K562 (cell line): ENCODE measurements at regions not wholly inside any gene's neighbourhood (a gene's known extent, or its start where the extent isn't known, plus 50 kb on each side); places are given as distances from the start of the nearest gene placed in this dataset.

Source experiments
- ATAC-seq: fragments of 200-7000 bp; cut with Tn5 transposase; 3 replicates; pipeline ENCODE4 v1.9.1; 2020; ENCODE audit warnings: moderate library complexity
- BruUV-seq: library from RNA; stranded (reverse); fragments of 400-500 nt; replicated peaks from 2 replicates; lab custom pipeline; 2021; lab: Mats Ljungman, UMichigan
- CTCF ChIA-PET: fragments of 300-600 bp; formaldehyde crosslinking; extraction: SDS; loops from one replicate; lab custom pipeline; 2021; ENCODE audit warnings: low intra/inter-chr PET ratio; lab: Yijun Ruan, JAX
- POLR2A ChIA-PET: fragments of 300-600, 350-650 bp; sonication (Branson Sonifier 250); formaldehyde crosslinking; extraction: SDS; loops from one replicate; lab custom pipeline; 2021; ENCODE audit warnings: antibody characterized with exemption, inconsistent platforms; lab: Yijun Ruan, JAX
- DNase-seq, 4 experiments: peaks; one replicate each; pipeline versions ENCODE4 v3.0.0 to v3.0.0-alpha.2; 2011 to 2018; ENCODE audit warnings: low spot score in 3 of 4, mixed read lengths in 3 of 4; ENCODE audit errors: extremely low read depth in 1 of 4
- FAIRE-seq: peaks from 2 replicates; lab custom pipeline; 2011; peaks lifted over from hg19 to GRCh38; lab: Jason Lieb, UNC
- H2AFZ ChIP-seq: 2 replicates; pipeline ENCODE4 v1.6.0; 2011; ENCODE audit warnings: low read depth, low read length, control low read depth, inconsistent platforms
- H3K27ac ChIP-seq: fragments of 200-600 bp; 3 replicates; pipeline ENCODE4 v1.8.0; 2011; ENCODE audit warnings: low read depth, mild to moderate bottlenecking, control low read depth, inconsistent platforms, low read length, moderate library complexity, mixed read lengths; ENCODE audit errors: extremely low read depth
- H3K27me3 ChIP-seq, 2 experiments: fragments of 300-600 bp in 1 of 2; 2 replicates in 1 of 2; 3 replicates in 1 of 2; pipeline versions ENCODE4 v1.6.0 to v1.8.0; 2011; ENCODE audit warnings: inconsistent platforms in 2 of 2, low read length in 2 of 2, mild to moderate bottlenecking in 1 of 2, mixed read lengths in 1 of 2, moderate library complexity in 1 of 2; ENCODE audit not compliant: control insufficient read depth in 2 of 2, insufficient read depth in 2 of 2
- H3K36me3 ChIP-seq: fragments of 300-600 bp; 3 replicates; pipeline ENCODE4 v1.8.0; 2011; ENCODE audit warnings: mild to moderate bottlenecking, low read length, inconsistent platforms; ENCODE audit not compliant: control insufficient read depth, insufficient read depth
- H3K4me1 ChIP-seq, 2 experiments: fragments of 200-600 bp in 1 of 2; replicated peaks in 1 of 2; 2 replicates in 1 of 2; 3 replicates in 1 of 2; pipeline versions ENCODE4 v1.5.1 to v1.8.0; 2011; ENCODE audit warnings: inconsistent platforms in 2 of 2, low read length in 2 of 2, mild to moderate bottlenecking in 1 of 2, mixed read lengths in 1 of 2, moderate library complexity in 1 of 2; ENCODE audit not compliant: control insufficient read depth in 2 of 2, insufficient read depth in 2 of 2
- H3K4me2 ChIP-seq: 2 replicates; pipeline ENCODE4 v1.6.1; 2011; ENCODE audit warnings: low read length, control low read depth, inconsistent platforms, mixed read lengths; ENCODE audit not compliant: insufficient read depth
- H3K4me3 ChIP-seq: fragments of 200-600 bp; sonication (generic), shearing (Covaris generic); 2 replicates; pipeline ENCODE4 v1.5.1; 2016; ENCODE audit warnings: control low read depth, inconsistent platforms
- H3K79me2 ChIP-seq: fragments of 200-600 bp; 3 replicates; pipeline ENCODE4 v1.8.0; 2011; ENCODE audit warnings: low read length, inconsistent platforms; ENCODE audit not compliant: control insufficient read depth, insufficient read depth
- H3K9ac ChIP-seq, 2 experiments: 2 replicates each; pipeline versions ENCODE4 v1.6.0 to v1.6.1; 2011; ENCODE audit warnings: low read depth in 2 of 2, low read length in 2 of 2, control low read depth in 1 of 2, inconsistent platforms in 1 of 2, mild to moderate bottlenecking in 1 of 2, mixed read lengths in 1 of 2; ENCODE audit not compliant: insufficient read depth in 1 of 2
- H3K9me1 ChIP-seq: one replicate; pipeline ENCODE4 v1.6.0; 2011; ENCODE audit warnings: inconsistent platforms, mild to moderate bottlenecking, low read length, moderate library complexity; ENCODE audit not compliant: control insufficient read depth, insufficient read depth
- H3K9me3 ChIP-seq: replicated peaks from 2 replicates; pipeline ENCODE4 v1.5.1; 2011; ENCODE audit warnings: low read depth, low read length, inconsistent platforms; ENCODE audit not compliant: control insufficient read depth, insufficient read depth
- H4K20me1 ChIP-seq: replicated peaks from 2 replicates; pipeline ENCODE4 v1.6.1; 2011; ENCODE audit warnings: low read length, inconsistent platforms, mixed read lengths; ENCODE audit not compliant: control insufficient read depth, insufficient read depth
- IRF9 ChIP-seq: fragments of 450-650 bp; IDR thresholded peaks from 2 replicates; pipeline ENCODE4 v1.6.1; 2016; ENCODE audit warnings: missing biosample characterization, missing genetic modification characterization
- ZNF3 ChIP-seq: fragments of 250-450 bp; sonication (Bioruptor Pico); IDR thresholded peaks from 2 replicates; pipeline ENCODE4 v1.5.0; 2021; ENCODE audit warnings: mild to moderate bottlenecking, moderate library complexity
- WGBS: fragments of 100-300 bp; shearing (Covaris generic); methylation state at CpG from one replicate; pipeline ENCODE4 v1.1.6; 2016; ENCODE audit warnings: low coverage, mixed read lengths; ENCODE audit not compliant: insufficient coverage; ENCODE audit errors: missing lambda C conversion rate; 5-methylcytosine and 5-hydroxymethylcytosine counted together
- in situ Hi-C: fragments of 300-500 bp; cut with MboI; formaldehyde crosslinking; loops from 4 replicates; pipeline ENCODE4 v1.15.0; 2018; ENCODE audit warnings: inconsistent platforms, mixed read lengths
- intact Hi-C: fragments of 100-400 bp; cut with micrococcal nuclease; formaldehyde crosslinking; loops from 2 replicates; pipeline ENCODE4 v1.14.2; 2022

- Histone ChIP-seq H3K27ac (no peak overlapping the region), H3K9me1 (no peaks in the 10 kb centered on the region), H3K36me3 (no peaks in the 10 kb centered on the region), H4K20me1 (no peaks in the 10 kb centered on the region; the same call in none of the 2 replicates), H3K79me2 (no peaks in the 10 kb centered on the region), H3K4me1 (no peaks in the 10 kb centered on the region), H3K27me3 (peaks cover 11 to 33% of the 10 kb centered on the region in 2 experiments; a peak in 4 of 5 replicates), H2AFZ (no peak overlapping the region), H3K9me3 (no peaks in the 10 kb centered on the region), H3K9ac (no peak overlapping the region), H3K4me2 (no peak overlapping the region), H3K4me3 (no peak overlapping the region)
- DNase-seq, result no peak
- BruUV-seq, result no TSS peak
- CTCF ChIA-PET, result no interaction called here
- no peak for ATAC-seq
- 6% methylated on average over 4 of the region's 4 CpGs for WGBS
- in situ Hi-C loops (no loop called here), intact Hi-C loops (no loop called here)
- no peak for FAIRE-seq
- POLR2A ChIA-PET, result interaction anchor here (0.9 kb wide), 1 partner anchor 13 kb away, joined by 3 read pairs; no protein-coding TSS in a partner anchor
- TF ChIP-seq ZNF3 (CRISPR knock-in tag) (no peak), IRF9 (tag) (no peak)
These were observed 190.6 kb downstream of the HIBADH start for GRCh38 chr7:27472043-27472442.
